Mesodermal cell (in vitro differentiated cells): ENCODE measurements at regions not wholly inside any gene's neighbourhood (a gene's known extent, or its start where the extent isn't known, plus 50 kb on each side); places are given as distances from the start of the nearest gene placed in this dataset.

ENCODE experiments used
- H3K27ac ChIP-seq: 2 replicates; pipeline ENCODE4 v1.7.0; 2013; ENCODE audit warnings: mild to moderate bottlenecking, low read depth, low read length, moderate library complexity; ENCODE audit not compliant: severe bottlenecking
- H3K36me3 ChIP-seq: 2 replicates; pipeline ENCODE4 v1.7.1; 2013; ENCODE audit warnings: mild to moderate bottlenecking, low read length, moderate library complexity; ENCODE audit not compliant: control insufficient read depth, insufficient read depth
- H3K4me1 ChIP-seq: one replicate; pipeline ENCODE4 v1.7.1; 2013; ENCODE audit warnings: mild to moderate bottlenecking, low read length; ENCODE audit not compliant: insufficient read depth, control insufficient read depth, poor library complexity, severe bottlenecking
- H3K4me3 ChIP-seq: 2 replicates; pipeline ENCODE4 v1.7.0; 2013; ENCODE audit warnings: low read length, control low read depth, mild to moderate bottlenecking; ENCODE audit not compliant: insufficient read depth, poor library complexity, severe bottlenecking; ENCODE audit errors: extremely low read depth
- H3K9me3 ChIP-seq: 2 replicates; pipeline ENCODE4 v1.7.1; 2013; ENCODE audit warnings: mild to moderate bottlenecking, low read length, moderate library complexity; ENCODE audit not compliant: control insufficient read depth
- WGBS, 2 experiments: methylation state at CpG; one replicate each; pipeline ENCODE4 v1.1.5; 2013; ENCODE audit warnings: missing lambda C conversion rate in 2 of 2; ENCODE audit not compliant: insufficient coverage in 2 of 2; 5-methylcytosine and 5-hydroxymethylcytosine counted together

- no peaks in the 10 kb centered on the region for H3K9me3 ChIP-seq
- H3K4me3 ChIP-seq, result no peak overlapping the region
- no CpG with 5 or more reads among the region's 1 CpG for WGBS, 2 experiments
- H3K27ac ChIP-seq, result no peak overlapping the region
- H3K4me1 ChIP-seq, result no peaks in the 10 kb centered on the region
- no peaks in the 10 kb centered on the region for H3K36me3 ChIP-seq
Measured at GRCh38 chr1:25150985-25151495, 81.3 kb downstream of the SYF2 start.

GRCh38 chr1:25148673-25149300 is 83.5 kb downstream of the SYF2 start:
- H3K4me3 ChIP-seq, result no peak overlapping the region
- no peaks in the 10 kb centered on the region for H3K4me1 ChIP-seq
- 33 to 86% methylated on average over 1 of the region's 2 CpGs for WGBS, 2 experiments
- no peak overlapping the region for H3K27ac ChIP-seq
- no peaks in the 10 kb centered on the region for H3K36me3 ChIP-seq
- no peaks in the 10 kb centered on the region for H3K9me3 ChIP-seq

DNA sequence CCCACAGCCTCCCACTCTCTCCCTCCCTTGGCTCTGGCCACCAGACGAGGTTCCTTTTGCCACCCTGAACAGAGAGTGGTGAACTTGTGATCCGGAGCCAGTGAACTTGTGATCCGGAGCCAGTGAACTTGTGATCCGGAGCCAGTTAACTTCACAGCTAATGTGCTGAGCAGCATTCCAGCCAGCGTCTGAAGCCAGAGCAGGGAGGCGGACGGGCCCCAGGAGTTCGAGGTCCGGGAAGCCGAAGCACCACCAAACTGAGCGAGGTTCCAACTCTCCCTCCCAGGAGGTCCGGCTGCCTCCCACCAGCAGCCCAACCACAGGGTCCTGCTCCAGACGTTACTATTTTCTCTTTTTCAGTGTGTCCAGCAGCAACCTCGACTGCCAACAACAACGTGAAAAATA is 85.8 kb downstream of the SYF2 start:
- no peaks in the 10 kb centered on the region for H3K36me3 ChIP-seq
- H3K27ac ChIP-seq, result no peak overlapping the region
- no peaks in the 10 kb centered on the region for H3K4me1 ChIP-seq
- H3K9me3 ChIP-seq, result no peaks in the 10 kb centered on the region
- 90 to 94% methylated on average over 15 of the region's 15 CpGs for WGBS, 2 experiments
- no peak overlapping the region for H3K4me3 ChIP-seq

- 81 to 98% methylated on average over 7 to 11 of the region's 17 CpGs for WGBS, 2 experiments
- no peak overlapping the region for H3K4me3 ChIP-seq
- H3K4me1 ChIP-seq, result no peaks in the 10 kb centered on the region
- no peaks in the 10 kb centered on the region for H3K9me3 ChIP-seq
- no peak overlapping the region for H3K27ac ChIP-seq
- H3K36me3 ChIP-seq, result no peaks in the 10 kb centered on the region
Measured at GRCh38 chr1:25145775-25146393, 86.4 kb downstream of the SYF2 start.

GRCh38 chr1:25140073-25140797 is 92.1 kb downstream of the SYF2 start:
- 67 to 69% methylated on average over 10 to 11 of the region's 15 CpGs for WGBS, 2 experiments
- Histone ChIP-seq H3K4me1 (peaks cover 13% of the 10 kb centered on the region), H3K4me3 (no peak overlapping the region), H3K9me3 (no peaks in the 10 kb centered on the region), H3K36me3 (no peaks in the 10 kb centered on the region), H3K27ac (no peak overlapping the region)

GRCh38 chr1:25137521-25138395 is 94.5 kb downstream of the SYF2 start:
- Histone ChIP-seq H3K9me3 (no peaks in the 10 kb centered on the region), H3K36me3 (no peaks in the 10 kb centered on the region), H3K4me3 (no peak overlapping the region), H3K27ac (no peak overlapping the region), H3K4me1 (peaks cover 13% of the 10 kb centered on the region)
- 80% methylated on average over 1 of the region's 2 CpGs; no CpG with 5 or more reads in 1 of the 2 experiments for WGBS, 2 experiments

DNA sequence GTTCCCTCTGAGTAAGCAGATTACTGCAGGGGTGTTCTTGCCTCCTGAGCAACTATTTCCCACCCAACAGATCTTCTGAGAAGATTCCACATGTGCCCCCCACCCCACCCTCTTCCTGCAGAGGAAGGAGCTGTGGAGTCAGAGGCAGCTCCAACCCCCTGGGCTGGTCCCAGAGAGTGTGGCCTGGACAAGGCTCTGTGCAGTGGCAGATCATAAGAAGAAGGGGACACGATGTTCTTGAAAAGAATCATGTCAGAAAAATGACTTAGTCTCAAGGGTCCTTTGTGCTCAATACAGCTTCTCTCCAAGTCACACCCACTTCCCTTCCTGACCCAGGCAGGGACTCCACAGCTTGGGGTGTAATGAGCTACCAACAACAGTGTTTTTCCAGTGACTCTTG is 95.2 kb downstream of the SYF2 start:
- Histone ChIP-seq H3K9me3 (no peaks in the 10 kb centered on the region), H3K4me1 (peaks cover 13% of the 10 kb centered on the region), H3K4me3 (no peak overlapping the region), H3K27ac (no peak overlapping the region), H3K36me3 (no peaks in the 10 kb centered on the region)
- WGBS, 2 experiments, result no CpG with 5 or more reads among the region's 1 CpG

- no peak overlapping the region for H3K4me3 ChIP-seq
- H3K9me3 ChIP-seq, result no peaks in the 10 kb centered on the region
- no peak overlapping the region for H3K27ac ChIP-seq
- H3K36me3 ChIP-seq, result no peaks in the 10 kb centered on the region
- WGBS, 2 experiments, result 80 to 93% methylated on average over 6 to 7 of the region's 8 CpGs
- H3K4me1 ChIP-seq, result peaks cover 13% of the 10 kb centered on the region
Measured at GRCh38 chr1:25135909-25136308, 96.4 kb downstream of the SYF2 start.

DNA sequence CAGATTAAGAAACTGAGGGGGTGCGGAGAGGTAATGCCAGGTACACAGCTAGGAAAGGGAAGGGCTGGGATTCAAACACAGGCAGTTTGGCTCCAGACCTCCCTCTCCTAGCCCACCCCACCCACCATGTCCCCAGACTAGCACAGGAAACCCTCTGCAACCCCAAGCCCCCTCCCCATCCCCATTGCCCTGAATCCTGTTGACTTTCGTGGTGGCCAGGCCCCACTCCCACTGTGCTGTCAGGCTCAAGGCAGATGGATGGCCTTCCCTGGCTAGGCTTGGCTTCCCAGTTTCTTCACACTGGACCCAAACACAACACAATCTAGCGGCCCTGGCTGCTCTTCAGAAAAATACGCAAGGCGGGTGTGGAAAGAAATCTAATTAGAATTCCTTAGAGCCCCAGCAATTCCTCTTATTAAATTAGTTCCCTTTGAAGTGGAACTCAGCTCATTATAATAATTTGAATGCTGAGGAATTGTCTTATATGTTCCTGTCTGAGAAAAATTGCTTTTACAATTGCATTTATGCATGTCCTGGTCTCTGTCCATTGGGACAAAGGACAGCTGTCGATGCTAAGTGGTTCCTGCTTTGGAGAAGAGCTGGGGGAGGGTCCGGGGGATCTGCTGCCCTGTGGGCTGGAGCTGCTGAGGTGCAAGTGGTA is 97.4 kb downstream of the SYF2 start:
- Histone ChIP-seq H3K9me3 (no peaks in the 10 kb centered on the region), H3K27ac (no peak overlapping the region), H3K36me3 (no peaks in the 10 kb centered on the region), H3K4me3 (no peak overlapping the region), H3K4me1 (peaks cover 9% of the 10 kb centered on the region)
- 62 to 64% methylated on average over 3 to 6 of the region's 7 CpGs for WGBS, 2 experiments

- 95 to 100% methylated on average over 1 to 3 of the region's 4 CpGs for WGBS, 2 experiments
- Histone ChIP-seq H3K36me3 (no peaks in the 10 kb centered on the region), H3K4me3 (no peak overlapping the region), H3K4me1 (peaks cover 3% of the 10 kb centered on the region), H3K27ac (no peak overlapping the region), H3K9me3 (no peaks in the 10 kb centered on the region)
Measured at GRCh38 chr1:25134307-25134706, 98.0 kb downstream of the SYF2 start.
